ENCODE measurements at regions not wholly inside any gene's neighbourhood (a gene's known extent, or its start where the extent isn't known, plus 50 kb on each side); places are given as distances from the start of the nearest gene placed in this dataset.
"Not testable (repeated sequence)": the region's sequence is repeated elsewhere in the genome, so short reads cannot be mapped to it uniquely, and the experiment has no call there.

GRCh38 chr4:28479666-28480065 lies 1619.0 kb downstream of the STIM2 start:
- no peak for DNase-seq (ENCODE audit: low read depth)

GRCh38 chr4:28481565-28481964 lies 1620.9 kb downstream of the STIM2 start:
- no peak for DNase-seq (ENCODE audit: low read depth)

GRCh38 chr4:28482580-28483270 lies 1622.1 kb downstream of the STIM2 start:
- DNase-seq (ENCODE audit: low read depth), result peak; percentile 16

- no peak for DNase-seq (ENCODE audit: low read depth)
Observed at GRCh38 chr4:28488021-28488420, 1627.4 kb downstream of the STIM2 start.

- DNase-seq (ENCODE audit: low read depth), result peak; percentile 8
Observed at GRCh38 chr4:28490669-28491068, 1630.0 kb downstream of the STIM2 start.

- no peak for DNase-seq (ENCODE audit: low read depth)
Observed at GRCh38 chr4:28505064-28505463, 1644.4 kb downstream of the STIM2 start.

- DNase-seq (ENCODE audit: low read depth), result no peak
Observed at GRCh38 chr4:28508636-28509035, 1648.0 kb downstream of the STIM2 start.

GRCh38 chr4:28514766-28515165 lies 1654.1 kb downstream of the STIM2 start:
- not testable (repeated sequence) for DNase-seq (ENCODE audit: low read depth)

- DNase-seq (ENCODE audit: low read depth), result peak; percentile 19
Observed at GRCh38 chr4:28518561-28519165, 1658.0 kb downstream of the STIM2 start.

GRCh38 chr4:28523681-28524190 lies 1663.1 kb downstream of the STIM2 start:
- no peak for DNase-seq (ENCODE audit: low read depth)

- no peak for DNase-seq (ENCODE audit: low read depth)
Observed at GRCh38 chr4:28536124-28536523, 1675.5 kb downstream of the STIM2 start.

- no peak for DNase-seq (ENCODE audit: low read depth)
Observed at GRCh38 chr4:28545986-28546385, 1685.3 kb downstream of the STIM2 start.

GRCh38 chr4:28548136-28548535 lies 1687.5 kb downstream of the STIM2 start:
- no peak for DNase-seq (ENCODE audit: low read depth)

- DNase-seq (ENCODE audit: low read depth), result no peak
Observed at GRCh38 chr4:28548594-28548993, 1688.0 kb downstream of the STIM2 start.

GRCh38 chr4:28555866-28556265 lies 1695.2 kb downstream of the STIM2 start:
- DNase-seq (ENCODE audit: low read depth), result no peak

GRCh38 chr4:28557755-28558154 lies 1697.1 kb downstream of the STIM2 start:
- DNase-seq (ENCODE audit: low read depth), result peak; percentile 56

GRCh38 chr4:28558895-28559294 lies 1698.3 kb downstream of the STIM2 start:
- peak; percentile 4 for DNase-seq (ENCODE audit: low read depth)

- peak; percentile 40 for DNase-seq (ENCODE audit: low read depth)
Observed at GRCh38 chr4:28562913-28563312, 1702.3 kb downstream of the STIM2 start.

GRCh38 chr4:28565396-28565795 lies 1704.8 kb downstream of the STIM2 start:
- no peak for DNase-seq (ENCODE audit: low read depth)

- DNase-seq (ENCODE audit: low read depth), result no peak
Observed at GRCh38 chr4:28600958-28601357, 1740.3 kb downstream of the STIM2 start.

- no peak for DNase-seq (ENCODE audit: low read depth)
Observed at GRCh38 chr4:28621591-28621990, 1761.0 kb downstream of the STIM2 start.

- peak; percentile 9 for DNase-seq (ENCODE audit: low read depth)
Observed at GRCh38 chr4:28636971-28637370, 1776.3 kb downstream of the STIM2 start.

GRCh38 chr4:28639747-28640146 lies 1779.1 kb downstream of the STIM2 start:
- no peak for DNase-seq (ENCODE audit: low read depth)
